Thyroid gland (tissue), 4 donors: ENCODE measurements at regions not wholly inside any gene's neighbourhood (a gene's known extent, or its start where the extent isn't known, plus 50 kb on each side); places are given as distances from the start of the nearest gene placed in this dataset.

Source experiments
- DNase-seq, 2 donors: peaks; one replicate each; pipeline ENCODE4 v3.0.0-alpha.2; 2019
- H3K27ac ChIP-seq, 3 donors: fragments of 200-600 bp; sonication (generic); 1 replicate in 2 of 3; 2 replicates in 1 of 3; pipeline ENCODE4 v1.5.1; 2016 to 2019; ENCODE audit warnings: mild to moderate bottlenecking in 1 of 3, moderate library complexity in 1 of 3
- H3K27me3 ChIP-seq: fragments of 200-600 bp; sonication (generic); one replicate; pipeline ENCODE4 v1.5.1; 2019
- H3K36me3 ChIP-seq, 2 donors: fragments of 200-600 bp; sonication (generic); one replicate each; pipeline ENCODE4 v1.5.1; 2016 to 2019
- H3K4me1 ChIP-seq, 2 donors: fragments of 200-600 bp; sonication (generic); one replicate each; pipeline ENCODE4 v1.5.1; 2017 to 2019
- H3K4me3 ChIP-seq, 3 donors: fragments of 200-600 bp; sonication (generic); replicated peaks in 1 of 3; 1 replicate in 2 of 3; 2 replicates in 1 of 3; pipeline ENCODE4 v1.5.1; 2016; ENCODE audit warnings: mild to moderate bottlenecking in 1 of 3
- H3K9me3 ChIP-seq: fragments of 200-600 bp; sonication (generic); one replicate; pipeline ENCODE4 v1.5.1; 2017
- POLR2A ChIP-seq, 2 donors: fragments of 450-650 bp; IDR thresholded peaks; one replicate each; pipeline ENCODE4 v1.6.1; 2017; ENCODE audit warnings: antibody characterized with exemption in 2 of 2, mild to moderate bottlenecking in 2 of 2, moderate library complexity in 1 of 2
- WGBS, 2 donors: methylation state at CpG; one replicate each; pipeline ENCODE4 v1.1.5; 2017; 5-methylcytosine and 5-hydroxymethylcytosine counted together
- intact Hi-C: fragments of 100-400 bp; cut with DNase I; formaldehyde crosslinking; loops from one replicate; pipeline ENCODE4 v1.15.1; 2023
- TF ChIP-seq, protein P1 (sequence below), 6 experiments: fragments of 200-600 bp in 3 of 6; fragments of 450-650 bp in 3 of 6; sonication (generic) in 3 of 6; IDR thresholded peaks; one replicate each; pipeline ENCODE4 v1.5.1; 2016 to 2019; ENCODE audit warnings: antibody characterized with exemption in 6 of 6, mild to moderate bottlenecking in 2 of 6, inconsistent platforms in 1 of 6, moderate library complexity in 1 of 6

DNA sequence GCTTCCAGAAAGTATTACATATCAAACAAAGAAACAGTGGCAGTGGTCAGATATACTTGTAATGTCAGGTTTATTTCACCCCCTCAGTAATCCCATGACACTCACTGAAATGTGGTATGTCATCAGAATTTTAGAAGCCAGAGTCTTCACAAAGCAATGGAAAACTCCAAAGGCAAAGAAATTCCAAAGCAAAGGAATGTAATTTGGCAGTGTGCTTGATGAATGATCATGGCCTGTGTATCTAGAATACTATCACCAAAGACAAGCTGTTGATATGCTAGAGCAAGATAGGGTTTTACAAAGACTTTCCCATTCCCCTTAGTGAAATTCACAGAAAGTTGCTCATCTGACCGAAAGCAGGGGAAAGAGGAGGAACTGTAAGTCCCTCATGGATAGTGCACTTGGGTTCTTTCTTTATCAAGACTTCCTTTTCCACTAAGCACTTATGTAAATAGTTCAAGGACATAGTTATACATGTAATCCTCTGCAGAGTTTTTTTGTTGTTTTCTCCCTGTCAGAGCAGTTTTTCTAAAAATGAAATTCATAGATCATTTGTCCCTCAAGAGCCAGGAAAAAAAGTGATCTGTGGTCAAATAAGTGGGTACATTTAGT is 243.4 kb downstream of the NHLRC3 start:
- H3K27ac ChIP-seq: no peak overlapping the region
- no peaks in the 10 kb centered on the region for H3K27me3 ChIP-seq
- DNase-seq: no peak
- H3K36me3 ChIP-seq: no peaks in the 10 kb centered on the region
- no peak overlapping the region for H3K4me3 ChIP-seq
- no peak for TF ChIP-seq POLR2A (IDR thresholded peaks at IDR 0.05)
- TF ChIP-seq, protein P1, sequence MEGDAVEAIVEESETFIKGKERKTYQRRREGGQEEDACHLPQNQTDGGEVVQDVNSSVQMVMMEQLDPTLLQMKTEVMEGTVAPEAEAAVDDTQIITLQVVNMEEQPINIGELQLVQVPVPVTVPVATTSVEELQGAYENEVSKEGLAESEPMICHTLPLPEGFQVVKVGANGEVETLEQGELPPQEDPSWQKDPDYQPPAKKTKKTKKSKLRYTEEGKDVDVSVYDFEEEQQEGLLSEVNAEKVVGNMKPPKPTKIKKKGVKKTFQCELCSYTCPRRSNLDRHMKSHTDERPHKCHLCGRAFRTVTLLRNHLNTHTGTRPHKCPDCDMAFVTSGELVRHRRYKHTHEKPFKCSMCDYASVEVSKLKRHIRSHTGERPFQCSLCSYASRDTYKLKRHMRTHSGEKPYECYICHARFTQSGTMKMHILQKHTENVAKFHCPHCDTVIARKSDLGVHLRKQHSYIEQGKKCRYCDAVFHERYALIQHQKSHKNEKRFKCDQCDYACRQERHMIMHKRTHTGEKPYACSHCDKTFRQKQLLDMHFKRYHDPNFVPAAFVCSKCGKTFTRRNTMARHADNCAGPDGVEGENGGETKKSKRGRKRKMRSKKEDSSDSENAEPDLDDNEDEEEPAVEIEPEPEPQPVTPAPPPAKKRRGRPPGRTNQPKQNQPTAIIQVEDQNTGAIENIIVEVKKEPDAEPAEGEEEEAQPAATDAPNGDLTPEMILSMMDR (IDR thresholded peaks at IDR 0.05): no peak
- H3K9me3 ChIP-seq: no peaks in the 10 kb centered on the region
- WGBS, 2 donors: 48 to 69% methylated on average over 1 of the region's 1 CpG
- intact Hi-C loops: no loop called here
- H3K4me1 ChIP-seq: no peaks in the 10 kb centered on the region

DNA sequence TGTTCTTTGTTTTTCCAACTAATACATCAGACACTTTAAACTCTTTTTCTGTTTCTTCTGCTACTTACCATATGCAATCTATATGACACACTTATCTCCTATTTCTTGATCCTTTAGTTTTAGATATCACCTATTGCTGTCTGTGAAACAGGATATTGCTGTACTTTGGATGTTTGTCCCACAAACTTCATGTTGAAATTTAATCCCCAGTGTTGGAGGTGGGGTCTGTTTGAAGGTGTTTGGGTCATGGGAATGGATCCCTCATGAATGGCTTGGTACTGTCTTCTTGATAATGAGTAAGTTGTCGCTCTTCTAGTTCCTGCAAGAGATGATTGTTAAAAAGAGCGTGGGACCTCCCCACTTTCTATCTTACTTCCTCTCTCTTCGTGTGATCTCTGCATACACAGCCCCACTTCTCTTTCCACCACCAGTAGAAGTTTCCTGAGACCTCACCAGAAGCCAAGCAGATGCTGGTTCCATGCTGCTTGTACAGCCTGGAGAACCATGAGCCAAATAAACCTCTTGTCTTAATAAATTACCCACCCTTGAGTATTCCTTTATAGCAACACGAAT is 244.2 kb downstream of the NHLRC3 start:
- H3K4me3 ChIP-seq: no peak overlapping the region

DNA sequence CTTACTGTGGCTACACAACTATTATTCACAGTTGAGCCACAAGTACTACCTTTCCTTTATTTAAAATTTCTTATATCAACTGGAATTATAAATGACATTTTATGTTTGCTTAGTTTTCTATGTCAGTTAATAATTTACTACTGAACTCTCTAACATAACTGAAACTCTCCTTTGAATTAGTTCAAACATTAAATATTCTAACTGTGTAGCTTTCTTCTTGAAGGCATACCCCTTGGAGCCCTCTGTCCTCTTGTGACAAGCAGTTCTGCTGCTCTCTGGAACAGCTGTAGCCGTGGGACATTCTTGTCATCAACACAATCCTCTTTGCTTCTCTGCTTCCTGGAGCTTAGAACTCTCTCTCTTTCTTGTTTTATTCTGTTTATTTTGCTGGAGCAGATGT is 244.8 kb downstream of the NHLRC3 start:
- Histone ChIP-seq H3K4me3 (no peak overlapping the region), H3K27ac (no peak overlapping the region), H3K27me3 (no peaks in the 10 kb centered on the region), H3K9me3 (no peaks in the 10 kb centered on the region), H3K36me3 (no peaks in the 10 kb centered on the region), H3K4me1 (no peaks in the 10 kb centered on the region)
- intact Hi-C loops: no loop called here
- TF ChIP-seq, protein P1 (IDR thresholded peaks at IDR 0.05): no peak
- TF ChIP-seq POLR2A (IDR thresholded peaks at IDR 0.05): no peak
- WGBS, 2 donors: 41 to 50% methylated on average over 1 of the region's 1 CpG
- no peak for DNase-seq

More for the DNA sequence above, 244.2 kb downstream of the NHLRC3 start:
- intact Hi-C loops: no loop called here
- TF ChIP-seq, protein P1 (IDR thresholded peaks at IDR 0.05): no peak
- TF ChIP-seq POLR2A (IDR thresholded peaks at IDR 0.05): no peak
- no peak overlapping the region for H3K27ac ChIP-seq
- H3K36me3 ChIP-seq: no peaks in the 10 kb centered on the region
- DNase-seq: no peak
- H3K27me3 ChIP-seq: no peaks in the 10 kb centered on the region
- no peaks in the 10 kb centered on the region for H3K4me1 ChIP-seq
- H3K9me3 ChIP-seq: no peaks in the 10 kb centered on the region
- WGBS, 2 donors: 86 to 88% methylated on average over 4 of the region's 4 CpGs

DNA sequence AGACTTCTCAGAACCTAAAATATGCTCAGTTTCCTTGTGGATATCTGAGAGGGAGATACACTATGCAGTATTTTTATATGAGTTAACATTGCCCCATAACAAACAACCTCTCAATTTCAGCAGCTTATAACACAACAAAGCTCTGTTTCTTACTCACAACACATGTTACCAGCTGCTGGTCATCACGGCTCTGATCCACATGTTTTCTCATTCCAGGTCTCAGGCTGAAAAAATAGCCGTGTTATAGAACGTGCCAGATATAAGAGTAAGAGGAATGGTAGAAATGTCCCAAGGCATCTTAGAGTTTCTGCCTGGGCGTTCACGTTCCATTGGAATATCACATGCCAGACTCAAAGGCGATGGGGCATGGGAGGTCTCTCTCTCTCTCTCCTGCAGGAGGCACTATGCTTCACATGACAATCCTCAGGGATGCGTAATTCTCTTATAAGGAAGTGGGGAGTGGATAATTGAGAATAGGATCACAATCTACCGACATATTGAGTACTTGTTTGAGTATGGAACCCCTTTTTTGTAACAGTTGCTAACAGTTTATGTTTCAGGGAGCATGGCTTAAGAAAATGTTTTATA is 246.6 kb downstream of the NHLRC3 start:
- Histone ChIP-seq H3K4me3 (no peak overlapping the region), H3K36me3 (no peaks in the 10 kb centered on the region), H3K9me3 (no peaks in the 10 kb centered on the region), H3K27ac (no peak overlapping the region), H3K27me3 (no peaks in the 10 kb centered on the region), H3K4me1 (no peaks in the 10 kb centered on the region)
- WGBS, 2 donors: 87 to 89% methylated on average over 8 of the region's 8 CpGs
- intact Hi-C loops: no loop called here
- TF ChIP-seq, protein P1 (IDR thresholded peaks at IDR 0.05): no peak
- no peak for TF ChIP-seq POLR2A (IDR thresholded peaks at IDR 0.05)
- no peak for DNase-seq
